Fibroblast of lung (primary cell): ENCODE measurements at regions not wholly inside any gene's neighbourhood (a gene's known extent, or its start where the extent isn't known, plus 50 kb on each side); places are given as distances from the start of the nearest gene placed in this dataset.
A peak's percentile ranks its signal among the peaks of the same experiment; 100 is the strongest.

Experiments used
- DNase-seq, 2 donors: peaks; one replicate each; pipeline versions ENCODE4 v3.0.0 to v3.0.0-alpha.2; 2010; ENCODE audit warnings: low read depth in 2 of 2
- H2AFZ ChIP-seq: 2 replicates; pipeline ENCODE4 v1.5.1; 2012; ENCODE audit warnings: low read length, control low read depth, inconsistent platforms
- H3K27ac ChIP-seq: 2 replicates; pipeline ENCODE4 v1.5.1; 2011; ENCODE audit warnings: low read length, control low read depth; ENCODE audit not compliant: insufficient read depth
- H3K27me3 ChIP-seq: 2 replicates; pipeline ENCODE4 v1.5.1; 2011; ENCODE audit warnings: mild to moderate bottlenecking, low read length; ENCODE audit not compliant: control insufficient read depth, insufficient read depth
- H3K36me3 ChIP-seq: 2 replicates; pipeline ENCODE4 v1.5.1; 2011; ENCODE audit warnings: low read length; ENCODE audit not compliant: control insufficient read depth, insufficient read depth
- H3K4me1 ChIP-seq: 2 replicates; pipeline ENCODE4 v1.5.1; 2011; ENCODE audit warnings: low read length; ENCODE audit not compliant: control insufficient read depth, insufficient read depth; ENCODE audit errors: extremely low read depth
- H3K4me2 ChIP-seq: 2 replicates; pipeline ENCODE4 v1.5.1; 2011; ENCODE audit warnings: low read length, control low read depth; ENCODE audit not compliant: insufficient read depth; ENCODE audit errors: extremely low read depth
- H3K4me3 ChIP-seq, 4 experiments: fragments of 200-600 bp in 1 of 4; sonication (generic) in 1 of 4; replicated peaks in 1 of 4; 2 replicates each; pipeline ENCODE4 v1.5.1; 2011 to 2016; ENCODE audit warnings: low read length in 4 of 4, low read depth in 3 of 4, mild to moderate bottlenecking in 3 of 4, control low read depth in 2 of 4, inconsistent platforms in 1 of 4, mixed read lengths in 1 of 4; ENCODE audit not compliant: insufficient read depth in 1 of 4; ENCODE audit errors: control extremely low read depth in 1 of 4
- H3K79me2 ChIP-seq: 2 replicates; pipeline ENCODE4 v1.5.1; 2012; ENCODE audit warnings: mild to moderate bottlenecking, low read length, inconsistent platforms; ENCODE audit not compliant: control insufficient read depth, insufficient read depth
- H3K9ac ChIP-seq: 2 replicates; pipeline ENCODE4 v1.5.1; 2011; ENCODE audit warnings: mild to moderate bottlenecking, low read length, control low read depth; ENCODE audit not compliant: insufficient read depth
- H3K9me3 ChIP-seq: 2 replicates; pipeline ENCODE4 v1.5.1; 2012; ENCODE audit warnings: low read depth, low read length; ENCODE audit not compliant: control insufficient read depth, insufficient read depth
- H4K20me1 ChIP-seq: 2 replicates; pipeline ENCODE4 v1.5.1; 2011; ENCODE audit warnings: low read length; ENCODE audit not compliant: control insufficient read depth, insufficient read depth; ENCODE audit errors: extremely low read depth
- EZH2 ChIP-seq: IDR thresholded peaks from 2 replicates; pipeline ENCODE4 v1.5.1; 2012; ENCODE audit warnings: low read length, control low read depth, mild to moderate bottlenecking; ENCODE audit errors: missing control alignments
- TF ChIP-seq, protein P1 (sequence below), 2 donors: IDR thresholded peaks in 1 of 2; conservative IDR thresholded peaks in 1 of 2; 1 replicate in 1 of 2; 2 replicates in 1 of 2; pipeline ENCODE4 v1.5.1; 2011 to 2012; ENCODE audit warnings: low read length in 2 of 2, control low read depth in 1 of 2, inconsistent platforms in 1 of 2, low read depth in 1 of 2, mild to moderate bottlenecking in 1 of 2

DNA sequence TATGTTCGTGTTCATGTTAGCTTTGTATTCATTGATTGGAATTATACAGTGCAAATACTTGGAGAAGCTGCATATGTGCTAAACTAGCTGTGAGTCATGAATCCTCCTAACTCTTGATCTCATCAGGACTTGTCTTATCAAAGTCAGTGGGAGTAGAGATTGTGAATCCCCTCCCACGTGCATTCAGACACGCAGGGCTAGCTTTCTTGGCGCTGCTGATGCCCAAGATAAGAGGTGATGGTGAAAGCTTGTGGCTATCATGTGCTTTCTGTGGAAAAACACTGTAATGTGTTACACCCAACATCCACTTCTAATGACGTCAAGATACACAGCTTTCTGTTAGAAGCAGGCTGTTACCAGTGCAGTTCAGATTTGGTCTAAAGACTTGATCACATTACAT is 348.7 kb upstream of the HAND2 start:
- Histone ChIP-seq H3K9me3 (no peaks in the 10 kb centered on the region), H4K20me1 (no peaks in the 10 kb centered on the region), H3K4me2 (no peak overlapping the region), H3K36me3 (no peaks in the 10 kb centered on the region), H3K27ac (no peak overlapping the region), H3K4me3 (no peak overlapping the region), H3K4me1 (no peaks in the 10 kb centered on the region), H3K79me2 (no peaks in the 10 kb centered on the region), H2AFZ (no peak overlapping the region), H3K27me3 (no peaks in the 10 kb centered on the region), H3K9ac (no peak overlapping the region)
- peak; percentile 51 to 66 for DNase-seq
- no peak for TF ChIP-seq EZH2
- TF ChIP-seq, protein P1, sequence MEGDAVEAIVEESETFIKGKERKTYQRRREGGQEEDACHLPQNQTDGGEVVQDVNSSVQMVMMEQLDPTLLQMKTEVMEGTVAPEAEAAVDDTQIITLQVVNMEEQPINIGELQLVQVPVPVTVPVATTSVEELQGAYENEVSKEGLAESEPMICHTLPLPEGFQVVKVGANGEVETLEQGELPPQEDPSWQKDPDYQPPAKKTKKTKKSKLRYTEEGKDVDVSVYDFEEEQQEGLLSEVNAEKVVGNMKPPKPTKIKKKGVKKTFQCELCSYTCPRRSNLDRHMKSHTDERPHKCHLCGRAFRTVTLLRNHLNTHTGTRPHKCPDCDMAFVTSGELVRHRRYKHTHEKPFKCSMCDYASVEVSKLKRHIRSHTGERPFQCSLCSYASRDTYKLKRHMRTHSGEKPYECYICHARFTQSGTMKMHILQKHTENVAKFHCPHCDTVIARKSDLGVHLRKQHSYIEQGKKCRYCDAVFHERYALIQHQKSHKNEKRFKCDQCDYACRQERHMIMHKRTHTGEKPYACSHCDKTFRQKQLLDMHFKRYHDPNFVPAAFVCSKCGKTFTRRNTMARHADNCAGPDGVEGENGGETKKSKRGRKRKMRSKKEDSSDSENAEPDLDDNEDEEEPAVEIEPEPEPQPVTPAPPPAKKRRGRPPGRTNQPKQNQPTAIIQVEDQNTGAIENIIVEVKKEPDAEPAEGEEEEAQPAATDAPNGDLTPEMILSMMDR (conservative IDR thresholded peaks at IDR 0.05 in 1 of 2, IDR thresholded peaks at IDR 0.05 in 1 of 2; ENCODE audit: low read depth in 1 of 2, low read length in 2 of 2) = no peak

DNA sequence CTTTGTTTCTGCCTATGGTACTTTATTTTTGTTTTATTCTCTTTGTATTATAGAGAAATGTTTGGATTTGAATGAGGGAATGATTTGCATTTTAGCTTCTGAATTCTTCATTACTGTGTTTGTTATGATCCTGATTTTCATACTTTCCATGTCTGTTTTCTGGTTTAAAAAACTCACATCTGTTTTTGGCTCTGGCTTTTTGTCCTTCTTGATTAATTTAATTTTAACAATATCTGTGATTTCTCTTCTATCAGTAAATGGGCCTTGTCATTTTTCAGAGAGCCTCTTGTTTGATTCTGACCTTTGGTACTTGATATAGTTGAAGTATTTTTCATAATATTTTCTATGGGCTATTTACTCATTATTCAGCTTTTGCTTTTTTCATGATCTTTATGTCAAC is 341.6 kb upstream of the HAND2 start:
- Histone ChIP-seq H4K20me1 (no peaks in the 10 kb centered on the region), H3K4me1 (no peaks in the 10 kb centered on the region), H3K27me3 (no peaks in the 10 kb centered on the region), H3K9me3 (no peaks in the 10 kb centered on the region), H3K9ac (no peak overlapping the region), H3K4me2 (no peak overlapping the region), H2AFZ (no peak overlapping the region), H3K36me3 (no peaks in the 10 kb centered on the region), H3K27ac (no peak overlapping the region), H3K4me3 (no peak overlapping the region), H3K79me2 (no peaks in the 10 kb centered on the region)
- DNase-seq = no peak
- TF ChIP-seq, protein P1 (conservative IDR thresholded peaks at IDR 0.05 in 1 of 2, IDR thresholded peaks at IDR 0.05 in 1 of 2; ENCODE audit: low read depth in 1 of 2, low read length in 2 of 2) = no peak
- no peak for TF ChIP-seq EZH2

DNA sequence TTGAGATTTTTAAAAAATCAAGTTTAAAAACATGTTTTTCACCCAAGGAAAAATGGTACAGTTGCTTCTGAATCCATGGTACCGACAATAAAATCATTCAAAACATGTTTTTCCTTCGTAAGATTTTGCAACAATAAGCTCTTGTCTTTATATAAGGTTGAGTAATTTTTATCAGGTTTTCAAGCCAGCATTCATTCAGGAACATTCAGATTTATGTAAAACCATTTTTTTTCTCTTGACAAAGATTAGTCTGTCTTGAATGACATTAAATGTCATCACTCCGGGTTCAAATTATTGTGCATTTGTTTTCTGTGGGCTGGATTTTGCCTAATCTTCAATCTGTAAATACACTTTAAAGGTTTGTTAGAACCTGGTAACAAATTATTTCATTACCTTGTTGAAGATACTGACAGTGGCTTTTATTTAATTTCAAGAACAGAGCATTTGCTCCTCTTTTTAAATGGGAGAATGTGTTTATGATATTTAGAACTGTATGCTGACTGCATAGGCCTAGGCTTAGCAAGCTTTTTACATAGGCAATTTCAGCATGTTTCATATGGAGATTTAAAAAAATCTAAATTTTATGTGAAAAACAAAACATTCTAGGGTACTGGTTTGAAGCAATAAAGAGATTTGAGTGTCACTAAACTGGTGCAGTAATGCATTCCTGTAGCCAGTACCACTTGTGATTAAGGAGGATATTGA is 336.4 kb upstream of the HAND2 start:
- no peak for TF ChIP-seq EZH2
- TF ChIP-seq, protein P1 (conservative IDR thresholded peaks at IDR 0.05 in 1 of 2, IDR thresholded peaks at IDR 0.05 in 1 of 2; ENCODE audit: low read depth in 1 of 2, low read length in 2 of 2) = no peak

More for the DNA sequence above, 336.4 kb upstream of the HAND2 start:
- no peaks in the 10 kb centered on the region for H3K36me3 ChIP-seq
- no peaks in the 10 kb centered on the region for H4K20me1 ChIP-seq
- DNase-seq = no peak
- no peaks in the 10 kb centered on the region for H3K4me1 ChIP-seq
- H3K27me3 ChIP-seq = no peaks in the 10 kb centered on the region
- no peaks in the 10 kb centered on the region for H3K79me2 ChIP-seq
- H3K4me2 ChIP-seq = no peak overlapping the region
- no peaks in the 10 kb centered on the region for H3K9me3 ChIP-seq
- H3K4me3 ChIP-seq = no peak overlapping the region
- H3K9ac ChIP-seq = no peak overlapping the region
- H3K27ac ChIP-seq = no peak overlapping the region
- H2AFZ ChIP-seq = no peak overlapping the region
